GM04503 (cell line): ENCODE measurements at regions not wholly inside any gene's neighbourhood (a gene's known extent, or its start where the extent isn't known, plus 50 kb on each side); places are given as distances from the start of the nearest gene placed in this dataset.
"Not testable (repeated sequence)": the region's sequence is repeated elsewhere in the genome, so short reads cannot be mapped to it uniquely, and the experiment has no call there.

ENCODE experiments used
- DNase-seq: peaks from one replicate; pipeline ENCODE4 v3.0.0-alpha.2; 2012; ENCODE audit warnings: low read depth

GRCh38 chr14:101080922-101081593 lies 177.5 kb upstream of the RTL1 start:
- no peak for DNase-seq

- no peak for DNase-seq
These were observed 178.5 kb upstream of the RTL1 start for GRCh38 chr14:101082036-101082435.

DNA sequence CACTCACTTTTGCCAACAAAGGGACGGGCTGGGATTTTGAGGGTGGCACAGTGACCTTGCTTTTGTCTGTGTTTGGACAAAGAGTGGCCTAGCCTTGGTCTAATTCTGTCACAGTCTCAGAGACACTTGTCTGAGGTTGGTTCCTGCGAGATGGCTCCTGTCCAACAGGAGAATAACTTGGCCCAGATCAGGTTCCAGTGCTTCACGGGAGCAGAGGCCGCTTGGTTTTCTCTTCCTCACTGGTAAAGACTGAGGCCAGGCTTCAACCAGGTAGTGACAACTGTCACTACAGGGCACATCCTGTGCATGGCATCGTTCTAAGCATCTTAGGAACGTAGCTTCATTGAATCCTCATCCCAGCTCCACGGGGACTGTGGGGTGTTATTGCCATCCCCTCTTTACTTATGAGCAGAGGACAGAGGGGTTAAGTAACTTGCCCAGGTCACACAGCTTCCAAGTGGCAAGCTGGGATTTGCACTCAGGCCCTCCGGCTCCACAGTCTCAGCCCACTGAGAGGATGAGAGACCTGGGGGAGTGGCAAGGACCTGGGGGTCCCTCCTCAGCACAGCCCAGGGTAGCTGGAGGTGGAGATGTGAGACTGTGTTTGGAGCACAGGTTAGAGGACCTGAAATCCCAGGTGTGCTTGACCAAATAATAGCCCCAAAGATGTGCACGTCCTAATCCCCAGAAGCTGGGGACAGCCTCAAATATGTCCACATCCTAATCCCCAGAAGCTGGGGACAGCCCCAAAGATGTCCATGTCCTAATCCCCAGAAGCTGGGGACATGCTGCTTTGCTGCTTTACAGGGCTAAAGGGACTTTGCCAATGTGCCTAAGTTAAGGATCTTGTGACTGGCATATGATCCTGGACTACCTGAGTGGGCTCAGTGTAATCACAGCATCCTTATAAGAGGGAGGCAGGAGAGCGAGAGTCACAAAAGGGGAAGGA lies 179.2 kb upstream of the RTL1 start:
- no peak for DNase-seq

DNA sequence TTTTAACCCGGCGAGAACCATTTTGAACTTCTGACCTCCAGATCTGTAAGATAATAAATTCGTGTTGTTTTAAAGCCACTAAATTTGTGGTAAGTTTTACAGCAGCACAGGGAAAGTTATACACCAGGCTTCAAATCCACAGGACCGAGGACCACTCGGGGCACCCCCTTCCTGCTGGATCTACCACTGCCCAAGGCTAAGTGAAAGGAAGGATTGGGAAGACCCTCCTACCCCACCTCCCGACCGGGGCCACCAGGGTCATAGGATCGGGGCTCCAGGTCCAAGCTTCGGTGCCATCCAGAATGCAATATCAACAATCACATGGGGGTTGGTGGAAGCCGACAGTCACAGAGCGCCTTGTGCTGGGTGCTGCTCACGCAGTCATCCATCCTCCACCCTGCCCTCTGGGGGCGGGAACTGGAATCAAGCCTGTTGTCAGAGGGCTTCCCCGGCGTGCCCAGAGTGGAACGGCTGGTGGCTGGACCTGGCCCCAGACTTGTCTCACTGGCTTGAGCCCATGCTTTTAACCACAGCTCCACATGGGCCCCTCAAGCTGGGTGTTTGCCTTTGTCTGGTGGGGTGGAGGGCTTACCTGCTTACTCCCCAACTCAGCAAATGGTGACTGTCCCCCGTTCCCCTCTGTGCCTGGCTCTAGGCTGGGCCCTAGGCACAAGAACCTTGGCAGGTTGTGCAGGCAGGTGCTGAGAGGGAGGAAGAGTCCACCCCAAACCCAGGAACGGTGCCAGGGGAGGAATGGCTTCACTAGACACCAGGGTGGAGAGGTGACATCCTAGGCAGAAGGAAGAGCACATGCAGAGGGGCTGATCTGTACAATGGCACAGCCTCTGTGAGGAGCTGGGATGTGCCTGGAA lies 180.3 kb upstream of the RTL1 start:
- DNase-seq, result no peak

DNA sequence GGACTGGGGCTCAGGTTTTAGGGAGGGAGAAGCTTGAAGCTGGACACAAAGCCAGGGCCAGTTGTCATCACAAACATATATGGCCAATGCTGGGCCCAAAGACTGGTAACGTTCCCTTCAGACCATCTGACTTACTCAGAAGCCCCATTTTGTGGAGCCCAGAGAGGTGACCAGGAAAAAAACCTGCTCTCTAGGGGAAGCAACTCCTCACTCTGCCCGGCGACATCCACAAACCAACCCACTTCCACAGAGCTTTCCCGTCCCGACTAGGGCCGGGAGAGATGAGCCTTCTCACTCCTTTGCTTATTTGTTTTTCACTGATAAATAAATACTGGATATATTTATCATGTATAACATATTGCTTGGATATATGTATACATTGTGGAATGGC lies 180.9 kb upstream of the RTL1 start:
- DNase-seq, result no peak

DNA sequence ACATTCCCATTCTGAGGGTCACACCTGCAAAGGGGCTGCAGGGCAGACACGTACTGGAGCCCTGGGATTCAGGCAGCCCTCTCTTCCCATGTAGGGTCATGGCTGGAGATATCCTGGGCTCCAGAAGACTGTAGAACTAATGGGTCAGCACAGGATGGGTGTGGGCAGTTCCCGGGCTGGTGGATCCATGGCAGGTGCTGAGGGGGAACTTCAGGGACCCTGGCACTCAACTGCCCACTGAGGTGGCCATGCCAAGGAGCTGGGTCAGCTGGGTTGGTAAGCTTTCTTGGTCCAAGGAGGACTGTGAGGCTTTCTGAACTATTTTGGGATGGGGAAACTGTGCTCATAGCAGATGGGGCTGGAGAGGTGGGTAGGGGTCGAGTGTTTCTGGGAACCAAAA lies 183.4 kb upstream of the RTL1 start:
- DNase-seq, result no peak

- DNase-seq, result peak; percentile 27
These were observed 184.3 kb upstream of the RTL1 start for GRCh38 chr14:101087614-101088394.

GRCh38 chr14:101088395-101088667 lies 184.8 kb upstream of the RTL1 start:
- DNase-seq, result no peak

- no peak for DNase-seq
These were observed 185.2 kb upstream of the RTL1 start for GRCh38 chr14:101088714-101089113.

- not testable (repeated sequence) for DNase-seq
These were observed 187.0 kb upstream of the RTL1 start for GRCh38 chr14:101090478-101090877.

DNA sequence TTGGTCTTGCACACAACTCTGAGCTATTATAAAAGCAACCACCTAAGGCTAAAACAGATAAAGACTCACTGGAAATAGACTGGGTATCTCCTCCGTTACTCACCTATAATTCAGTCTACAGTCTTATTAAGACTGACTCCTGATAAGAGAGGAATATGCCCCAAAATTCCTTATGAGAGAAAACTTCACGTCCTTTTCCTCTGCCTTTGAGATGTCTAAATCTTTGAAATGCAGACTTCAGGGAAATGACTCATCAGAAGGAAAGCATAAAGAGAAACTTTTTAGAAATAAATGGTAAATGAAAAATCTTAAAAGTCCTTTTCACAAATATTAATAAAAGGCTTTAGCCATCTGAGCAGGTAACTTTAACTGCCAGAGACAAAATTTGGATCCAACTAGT lies 187.5 kb upstream of the RTL1 start:
- DNase-seq, result no peak

DNA sequence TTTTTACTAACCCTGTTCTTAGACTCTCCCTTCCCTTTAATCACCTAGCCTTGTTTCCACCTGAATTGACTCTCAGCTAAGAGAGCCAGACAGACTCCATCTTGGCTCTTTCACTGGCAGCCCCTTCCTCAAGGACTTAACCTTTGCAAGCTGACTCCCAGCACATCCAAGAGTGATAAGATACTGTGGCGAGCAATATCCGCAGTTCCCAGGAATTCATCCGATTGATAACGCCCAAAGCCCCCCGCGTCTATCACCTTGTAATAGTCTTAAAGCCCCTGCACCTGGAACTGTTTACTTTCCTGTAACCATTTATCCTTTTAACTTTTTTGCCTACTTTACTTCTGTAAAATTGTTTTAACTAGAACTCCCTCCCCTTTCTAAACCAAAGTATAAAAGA lies 191.4 kb upstream of the RTL1 start:
- not testable (repeated sequence) for DNase-seq

DNA sequence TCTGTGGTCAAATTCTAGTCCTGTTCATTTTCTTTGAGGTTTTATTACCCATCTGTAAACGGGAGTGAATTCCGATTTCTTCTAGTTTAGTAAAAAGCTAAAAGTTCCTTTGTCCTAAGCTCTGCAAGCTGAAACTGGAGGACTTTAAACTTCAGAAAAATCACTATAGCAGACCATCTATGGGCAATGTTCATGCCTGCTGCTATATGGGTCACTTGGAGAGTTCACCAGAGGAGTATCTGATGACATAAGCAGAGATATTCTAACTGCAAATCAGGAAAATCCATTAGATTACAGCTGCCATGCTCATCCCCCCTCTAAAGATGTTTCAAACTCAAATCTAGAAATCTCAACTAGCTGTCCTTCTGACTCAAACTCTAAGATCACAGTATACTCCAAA lies 193.0 kb upstream of the RTL1 start:
- DNase-seq, result no peak

DNA sequence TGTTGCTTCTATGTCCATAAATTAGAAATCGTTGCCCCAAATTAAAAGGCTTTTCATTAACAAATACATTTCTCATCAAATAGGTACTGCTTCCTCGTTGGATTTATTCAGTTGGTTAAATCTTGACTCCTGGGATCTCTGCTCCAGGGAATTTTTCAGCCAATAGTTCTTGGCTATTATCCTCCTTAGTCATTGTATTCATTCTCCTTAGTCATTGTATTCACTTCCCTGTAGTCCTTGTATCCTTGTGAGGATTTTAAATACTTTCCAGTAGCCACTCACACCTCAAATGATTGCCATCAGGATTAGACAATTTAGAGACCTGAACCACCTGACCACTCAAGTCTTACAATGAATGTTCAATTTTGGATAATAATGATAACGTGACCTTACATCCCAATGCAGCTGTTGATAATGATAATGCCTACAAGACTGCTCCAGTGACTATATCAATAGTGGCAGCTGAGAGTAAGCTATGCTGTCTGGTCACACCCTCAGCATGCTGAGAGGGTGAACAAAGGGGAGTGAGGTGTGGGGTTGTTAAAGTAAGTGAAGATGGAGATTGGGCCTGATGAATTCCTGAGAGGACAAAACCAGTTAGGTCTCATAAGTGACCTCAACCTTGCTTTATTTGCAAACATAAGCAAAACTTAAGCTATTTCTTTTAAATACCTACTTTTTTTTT lies 193.7 kb upstream of the RTL1 start:
- no peak for DNase-seq

- no peak for DNase-seq
These were observed 194.7 kb upstream of the RTL1 start for GRCh38 chr14:101098177-101098576.

DNA sequence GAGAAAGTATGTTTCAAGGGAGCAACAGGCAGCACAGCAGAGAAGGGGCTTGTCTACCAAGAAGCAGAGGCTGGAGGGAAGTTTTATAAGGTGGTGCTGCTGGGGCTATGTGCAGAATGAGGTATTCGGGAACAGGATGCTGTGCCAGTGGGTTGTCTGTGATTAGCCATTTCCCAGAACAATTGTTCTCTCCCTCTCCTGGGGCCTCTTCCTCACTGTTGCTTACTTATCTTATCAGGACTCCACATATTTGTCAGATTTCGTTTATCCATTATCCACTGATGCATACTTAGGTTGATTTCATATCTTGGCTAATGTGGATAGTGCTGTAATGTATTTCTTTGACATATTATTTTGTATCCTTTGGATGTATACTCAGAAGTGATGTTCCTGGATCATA lies 195.1 kb upstream of the RTL1 start:
- no peak for DNase-seq

GRCh38 chr14:101101456-101102056 lies 198.0 kb upstream of the RTL1 start:
- DNase-seq, result no peak

GRCh38 chr14:101102875-101103274 lies 199.4 kb upstream of the RTL1 start:
- no peak for DNase-seq

DNA sequence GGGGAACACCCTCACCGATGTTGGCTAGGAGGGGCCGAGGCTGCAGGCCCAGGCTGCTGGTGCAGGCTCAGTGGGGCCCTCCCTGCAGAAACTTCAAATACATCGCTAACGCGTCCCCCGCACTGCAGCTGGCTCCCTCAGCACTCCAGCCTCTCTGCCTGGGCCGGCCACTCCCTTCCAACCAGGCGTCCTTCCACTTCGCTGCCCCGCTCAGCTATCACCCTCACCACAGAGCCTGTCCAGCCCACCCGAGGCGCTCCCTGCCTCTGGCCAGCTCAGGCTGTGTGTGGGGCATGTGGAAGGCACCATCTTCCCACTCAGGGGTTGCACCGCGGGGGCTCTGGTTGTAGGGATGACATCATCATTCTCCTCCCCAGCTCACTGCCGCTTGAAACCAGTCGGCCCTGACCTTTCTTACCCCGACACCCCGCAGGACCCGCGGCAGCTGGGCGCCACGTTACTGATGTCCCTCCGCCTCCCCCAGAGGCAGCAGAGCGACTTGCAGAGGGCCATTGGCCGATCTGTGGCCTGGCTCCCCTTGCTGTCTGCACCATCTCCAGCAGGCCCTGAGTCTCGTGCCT lies 199.9 kb upstream of the RTL1 start:
- no peak for DNase-seq

DNA sequence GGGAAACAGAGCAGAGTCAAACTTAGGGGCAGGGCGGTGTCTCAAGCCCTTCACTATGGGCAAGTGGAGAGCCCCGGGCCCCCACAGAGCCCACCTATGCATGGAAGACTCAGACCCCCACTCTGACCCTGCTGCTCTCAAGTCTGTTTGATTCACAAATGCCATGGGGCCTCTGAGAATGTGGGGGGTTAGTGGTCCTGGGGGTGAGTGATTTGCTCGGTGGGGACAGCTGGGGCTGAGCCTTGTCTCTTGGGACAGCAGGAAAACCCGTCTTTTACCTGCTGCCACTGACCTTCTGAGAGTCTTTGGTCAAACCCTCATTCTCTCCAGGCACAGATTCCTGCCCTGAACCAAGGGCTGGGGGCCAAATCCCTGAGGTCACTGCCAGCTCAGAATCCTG lies 201.0 kb upstream of the RTL1 start:
- DNase-seq, result no peak

GRCh38 chr14:101105045-101105444 lies 201.5 kb upstream of the RTL1 start:
- DNase-seq, result no peak
